CD4-positive, alpha-beta T cell treated with Interleukin-15 for 4 hours (primary cell): ENCODE measurements at regions not wholly inside any gene's neighbourhood (a gene's known extent, or its start where the extent isn't known, plus 50 kb on each side); places are given as distances from the start of the nearest gene placed in this dataset.

Source experiments
- DNase-seq: peaks from one replicate; pipeline ENCODE4 v3.0.0-alpha.2; 2020; ENCODE audit warnings: low spot score

DNA sequence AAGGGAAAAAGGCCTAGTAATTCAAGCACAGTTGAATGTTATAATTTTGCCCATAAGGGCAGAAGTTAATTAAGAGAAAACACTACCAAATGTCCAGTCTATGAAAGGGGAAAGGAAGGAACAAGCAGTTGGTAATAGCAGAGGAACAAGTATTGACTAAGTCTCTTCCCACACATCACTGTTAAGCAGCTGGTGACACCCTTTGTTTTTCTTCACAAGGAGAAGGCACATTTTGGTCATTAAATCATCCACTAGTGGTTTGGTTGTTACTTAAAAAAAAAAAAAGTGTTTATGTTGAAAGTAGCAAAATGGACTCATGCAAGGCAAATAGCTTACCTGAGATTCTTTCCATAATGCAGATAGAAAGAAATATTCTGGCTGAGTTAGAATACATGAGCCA lies 321.4 kb upstream of the NECTIN3 start:
- DNase-seq, result no peak

DNA sequence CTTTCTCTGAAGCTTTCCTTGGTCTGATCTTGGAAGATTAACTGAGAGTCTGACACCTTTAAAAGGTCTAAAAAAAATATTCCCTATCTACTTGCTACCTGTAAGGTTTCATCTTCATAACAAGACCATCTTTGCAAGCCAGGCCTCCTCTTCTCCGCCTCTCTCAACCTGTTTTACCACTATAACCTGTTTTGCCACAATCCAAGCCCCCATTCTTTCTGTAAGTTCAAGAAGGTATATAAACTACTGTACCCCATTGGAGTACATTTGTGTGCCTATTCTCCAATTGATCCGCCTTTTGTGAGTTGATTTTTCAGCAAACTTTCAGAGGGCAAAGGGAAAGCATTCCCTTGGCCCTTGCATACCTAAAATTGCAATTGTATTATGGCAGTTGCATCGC lies 319.3 kb upstream of the NECTIN3 start:
- DNase-seq, result no peak

DNA sequence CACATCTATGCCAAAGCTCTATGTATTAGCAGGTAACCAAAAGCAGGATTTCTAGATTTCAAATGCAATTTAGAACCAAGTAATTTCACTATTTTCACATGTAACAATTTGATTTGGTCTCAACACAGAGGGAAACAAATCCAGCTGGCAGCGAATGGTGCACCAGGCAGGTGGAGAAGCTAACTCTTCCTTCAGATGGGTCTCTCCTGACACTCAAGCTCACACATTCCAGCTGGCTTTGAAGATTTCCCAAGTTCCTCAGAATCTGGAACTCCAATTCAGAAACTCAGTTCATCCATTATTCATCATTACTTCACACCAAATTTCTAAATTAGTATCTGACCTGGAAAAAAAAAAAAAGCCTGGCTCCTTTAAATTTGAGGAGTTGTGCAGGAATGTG lies 318.1 kb upstream of the NECTIN3 start:
- no peak for DNase-seq

DNA sequence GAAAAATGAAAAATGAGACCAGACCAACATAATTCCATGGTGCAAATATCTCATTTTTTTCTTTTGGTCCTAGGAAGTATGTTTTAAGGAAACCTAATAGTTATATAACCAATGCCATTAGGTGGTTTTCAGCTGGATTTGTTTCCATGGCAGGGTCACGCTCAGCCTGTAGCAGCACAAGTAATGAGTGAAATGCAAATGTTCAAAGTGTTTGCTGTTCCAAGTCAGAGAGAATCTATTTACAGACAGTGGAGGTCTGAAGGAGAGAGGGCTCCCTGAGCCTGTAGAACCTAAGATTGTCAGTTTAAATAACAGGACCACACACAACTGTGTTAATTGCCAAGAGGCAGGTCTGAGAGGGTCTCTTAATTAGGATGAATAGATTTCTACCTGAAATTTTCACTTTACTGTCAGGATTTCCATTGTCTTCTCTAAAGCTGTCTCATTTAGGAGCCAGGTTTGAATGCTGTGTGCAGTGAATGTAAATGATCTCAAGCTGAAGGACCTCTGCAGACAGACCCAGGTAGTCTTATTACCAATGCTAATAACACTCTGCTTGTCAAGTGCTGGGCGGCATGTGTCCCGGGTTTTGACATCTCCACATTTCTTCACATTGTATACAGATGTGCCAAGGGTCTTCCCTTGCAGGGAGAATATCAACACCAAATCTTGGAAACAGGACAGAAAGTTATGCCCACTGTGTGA lies 317.3 kb upstream of the NECTIN3 start:
- no peak for DNase-seq

DNA sequence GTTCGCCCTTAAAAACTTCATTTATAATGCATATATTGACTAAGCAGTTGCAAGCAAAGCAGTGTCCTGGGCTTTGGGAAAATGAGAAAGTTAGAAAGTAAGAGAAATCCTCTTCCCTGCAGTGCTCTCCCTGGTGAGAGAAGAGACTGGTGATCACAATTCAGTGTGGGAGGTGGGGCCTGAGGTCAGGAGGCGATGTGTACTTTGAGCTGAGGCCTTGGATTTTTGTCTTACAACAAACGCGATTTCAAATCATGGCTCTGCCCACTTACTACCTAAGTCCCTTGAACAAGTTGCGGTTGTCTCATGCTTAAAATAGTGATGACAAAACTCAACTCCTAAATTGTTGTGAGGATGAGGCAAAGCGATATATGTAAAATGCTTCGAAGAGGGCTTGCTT lies 316.3 kb upstream of the NECTIN3 start:
- no peak for DNase-seq

DNA sequence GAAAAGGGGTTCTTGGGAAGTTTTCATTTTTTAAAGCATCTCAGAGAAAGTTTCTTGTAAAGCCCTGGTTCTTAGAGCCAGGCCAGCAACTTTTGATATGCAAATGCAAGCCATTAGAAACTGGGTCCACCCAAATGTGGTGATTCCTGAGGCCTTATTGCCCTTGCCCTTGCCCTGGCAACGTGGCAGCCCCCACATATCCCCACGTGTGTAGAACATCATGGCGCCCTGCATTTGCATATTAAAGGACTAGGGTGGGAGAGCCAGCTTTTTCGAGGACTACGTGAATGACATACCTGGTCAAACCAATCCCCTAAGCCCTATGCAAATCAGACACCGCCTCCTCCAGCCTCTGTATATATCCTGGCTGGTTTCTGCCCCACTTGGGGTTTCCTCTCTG lies 314.9 kb upstream of the NECTIN3 start:
- DNase-seq, result no peak

DNA sequence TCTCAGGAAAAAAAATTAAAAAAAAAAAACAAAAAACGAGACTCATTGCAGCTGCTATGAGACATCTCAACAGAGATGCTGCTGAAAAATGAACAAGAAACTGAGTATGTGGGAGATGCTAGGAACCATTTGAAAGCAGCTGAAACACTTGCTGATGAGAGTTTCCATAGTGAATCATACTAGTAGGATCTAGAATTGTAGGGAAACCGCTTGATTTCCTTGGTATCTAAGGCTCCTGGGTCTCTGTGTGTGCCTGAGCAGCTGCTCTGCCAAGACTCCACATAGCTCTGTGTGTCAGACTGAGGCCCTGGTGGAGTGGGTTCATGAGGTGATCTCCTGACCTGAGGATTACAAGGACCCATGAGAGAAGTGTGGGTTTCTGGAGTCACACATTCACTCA lies 313.4 kb upstream of the NECTIN3 start:
- no peak for DNase-seq

DNA sequence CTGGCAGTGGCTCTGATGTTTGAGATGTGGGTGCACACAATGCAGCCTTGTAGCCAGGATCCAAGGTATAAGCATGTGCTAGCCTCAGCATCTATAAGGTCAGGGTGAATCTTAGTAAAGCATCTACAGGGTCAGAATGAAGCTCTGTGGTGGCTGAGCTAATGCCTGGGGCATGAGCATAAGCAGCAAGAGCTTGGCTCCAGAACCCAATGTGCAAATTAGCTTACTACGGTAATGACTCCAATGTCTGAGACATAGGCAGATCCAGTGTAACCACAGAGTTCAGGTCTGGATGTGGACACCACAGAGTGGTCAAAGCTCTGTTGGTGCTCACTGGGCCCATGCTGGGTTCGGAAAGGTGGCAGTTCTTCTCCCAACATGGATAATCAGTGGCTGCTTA lies 304.5 kb upstream of the NECTIN3 start:
- DNase-seq, result no peak

DNA sequence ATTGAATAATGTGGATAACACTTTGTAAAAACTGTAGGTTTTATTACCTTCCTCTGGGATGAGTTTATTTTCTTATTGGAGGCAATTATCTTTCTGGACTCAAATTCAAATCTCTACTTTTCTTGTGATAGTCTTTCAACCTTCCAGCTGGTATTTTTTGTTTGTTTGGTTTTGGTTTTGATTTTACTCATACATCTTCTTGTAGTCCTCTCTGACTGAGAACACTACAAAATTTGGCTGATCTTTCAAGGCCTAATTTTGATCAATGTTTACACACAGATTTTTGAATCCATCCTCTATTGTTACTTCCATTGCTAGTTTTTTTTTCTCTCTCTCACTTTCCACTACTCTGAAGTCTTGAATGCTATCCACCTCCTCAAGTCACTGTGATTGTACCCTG lies 303.8 kb upstream of the NECTIN3 start:
- DNase-seq, result no peak

DNA sequence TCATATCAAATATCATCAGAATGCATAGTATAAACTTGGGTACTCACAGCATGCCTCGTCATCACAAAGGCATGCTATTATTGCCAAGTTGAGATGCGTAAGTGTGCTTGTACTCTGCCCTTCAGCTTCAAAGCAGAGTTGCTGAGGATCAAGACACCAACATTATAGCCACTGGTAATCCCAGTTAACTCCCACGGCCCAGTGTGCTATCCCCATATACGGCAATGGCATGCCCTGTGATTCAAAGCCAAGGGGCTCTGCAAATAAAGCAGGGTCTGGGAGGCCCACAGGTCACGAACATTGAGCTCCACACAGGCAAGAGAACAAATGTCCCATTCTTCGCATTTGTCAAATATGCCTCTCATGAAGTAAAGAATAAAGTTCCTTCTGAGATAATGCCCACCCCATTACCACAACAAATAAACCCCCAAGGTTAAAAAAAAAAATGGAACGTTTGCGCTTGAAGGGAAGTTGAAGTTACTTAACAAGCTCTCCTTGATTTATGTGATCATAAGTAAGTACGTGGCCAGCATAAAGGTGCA lies 298.1 kb upstream of the NECTIN3 start:
- no peak for DNase-seq

DNA sequence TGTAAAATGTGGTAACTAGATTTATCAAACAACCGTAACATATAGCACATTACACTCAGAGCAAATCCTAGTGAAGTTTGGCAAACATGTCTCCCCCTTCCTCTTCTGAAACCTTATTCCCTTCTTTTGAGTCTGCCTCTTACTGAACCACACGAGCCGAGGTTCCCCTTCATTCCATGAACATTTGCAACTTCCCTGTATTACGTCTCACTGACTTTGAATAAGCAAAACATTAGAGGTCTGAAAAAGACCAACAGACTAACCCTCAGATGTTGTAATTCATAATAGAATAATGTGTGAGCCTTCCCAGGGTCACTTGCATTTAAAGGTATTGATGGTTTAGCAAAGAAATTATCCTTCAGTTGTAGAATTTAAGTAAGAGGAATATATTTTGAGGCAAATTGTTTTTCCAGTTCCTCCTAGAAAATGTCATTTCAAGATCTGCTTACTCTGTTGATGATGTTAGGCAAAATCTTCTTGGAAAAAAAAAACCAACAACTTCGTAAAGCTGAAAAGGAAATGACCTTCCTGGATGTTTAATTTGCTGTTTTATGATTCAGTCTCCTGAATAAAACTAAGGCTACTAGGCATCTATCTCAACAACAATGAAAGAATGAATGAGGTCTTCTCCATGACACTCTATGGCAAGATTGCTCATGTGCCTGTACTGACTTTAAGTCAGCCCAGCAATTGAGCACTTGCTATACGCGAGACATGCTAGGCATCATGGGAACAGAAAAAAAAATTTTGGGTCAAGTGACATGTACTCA lies 296.9 kb upstream of the NECTIN3 start:
- DNase-seq, result no peak

DNA sequence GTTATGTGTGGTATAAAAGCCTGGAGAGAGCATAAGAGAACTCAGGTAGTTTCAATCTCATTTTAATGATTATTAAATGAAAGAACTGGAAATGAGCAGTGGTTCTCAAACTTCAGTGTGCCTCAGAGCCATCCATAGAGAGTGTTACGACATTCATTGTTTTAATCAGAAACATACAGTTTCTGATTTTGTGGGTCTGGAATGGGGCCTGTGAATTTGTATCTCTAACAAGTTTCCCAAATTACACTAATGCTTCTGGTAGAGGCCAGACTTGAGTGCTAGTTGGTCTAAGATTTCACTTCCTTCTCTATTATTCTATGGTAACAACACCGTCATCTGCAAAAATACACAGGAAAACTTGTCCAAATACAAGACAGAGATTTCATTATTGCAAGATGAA lies 292.0 kb upstream of the NECTIN3 start:
- no peak for DNase-seq

DNA sequence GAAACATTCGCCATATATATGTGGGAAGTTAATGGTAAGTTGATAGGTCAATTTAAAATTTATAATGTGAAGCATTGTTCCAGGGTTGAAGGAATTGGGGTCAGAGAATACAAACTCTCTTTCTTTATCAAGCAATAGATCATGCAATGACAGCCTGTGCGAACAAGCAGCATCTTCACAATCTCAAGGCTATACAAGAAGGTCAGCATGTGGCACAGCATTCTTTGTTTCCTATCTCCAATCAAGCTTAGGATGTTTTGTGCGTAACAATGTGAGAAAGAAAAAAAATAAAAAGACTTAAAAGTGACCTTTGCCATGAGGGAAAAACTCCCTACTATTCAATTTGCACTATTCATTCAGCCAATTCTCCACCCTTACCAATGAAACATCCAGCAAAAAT lies 288.1 kb upstream of the NECTIN3 start:
- DNase-seq, result no peak

DNA sequence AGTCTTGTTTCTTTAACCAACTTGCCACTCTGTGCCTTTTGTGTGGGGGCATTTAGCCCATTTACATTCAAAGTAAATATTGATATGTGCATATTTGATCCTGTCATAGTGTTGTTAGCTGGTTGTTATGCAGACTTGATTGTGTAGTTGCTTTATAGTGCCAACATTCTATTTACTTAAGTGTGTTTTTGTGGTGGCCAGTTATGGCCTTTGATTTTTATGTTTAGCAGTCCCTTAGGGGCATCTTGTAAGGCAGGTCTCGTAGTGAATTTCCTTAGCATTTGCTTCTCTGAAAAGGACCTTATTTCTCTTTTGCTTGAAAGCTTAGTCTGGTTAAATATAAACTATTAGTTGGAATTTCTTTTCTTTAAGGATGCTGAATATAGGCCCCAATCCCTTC lies 282.8 kb upstream of the NECTIN3 start:
- DNase-seq, result no peak

DNA sequence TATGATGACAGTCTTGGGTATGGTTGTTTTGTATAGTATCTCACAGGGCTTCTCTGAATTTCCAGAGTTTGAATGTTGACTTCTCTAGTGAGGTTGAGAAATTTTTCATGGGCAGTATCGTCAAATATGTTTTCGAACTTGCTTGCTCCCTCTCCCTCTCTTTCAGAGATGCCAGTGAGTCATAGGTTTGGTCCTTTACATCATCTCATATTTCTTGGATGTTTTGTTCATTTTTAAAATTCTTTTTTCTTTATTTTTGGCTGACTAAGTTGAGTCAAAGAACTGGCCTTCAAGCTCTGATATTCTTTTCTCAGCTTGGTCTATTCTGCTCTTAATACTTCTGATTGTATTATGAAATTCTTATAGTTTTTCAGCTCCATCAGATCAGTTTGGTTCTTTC lies 282.3 kb upstream of the NECTIN3 start:
- DNase-seq, result no peak

DNA sequence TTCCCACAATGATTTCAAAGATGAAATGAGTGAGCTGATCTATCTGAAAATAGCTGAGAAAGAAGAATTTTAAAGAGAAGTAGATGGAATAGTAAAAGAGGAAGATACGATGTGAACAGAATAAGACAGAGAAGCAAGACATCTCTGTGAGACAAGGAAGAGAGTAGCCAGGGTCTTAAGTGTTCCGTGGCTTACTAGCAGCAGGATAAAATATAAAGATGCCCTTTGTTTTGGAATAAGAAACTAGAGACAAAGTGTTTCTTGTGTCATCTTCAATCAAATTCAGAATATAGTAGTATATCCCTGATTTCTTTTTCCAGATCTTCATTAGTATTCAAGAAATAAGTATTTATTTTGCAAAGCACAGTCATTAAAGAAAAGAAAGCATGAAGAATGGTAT lies 281.0 kb upstream of the NECTIN3 start:
- no peak for DNase-seq

DNA sequence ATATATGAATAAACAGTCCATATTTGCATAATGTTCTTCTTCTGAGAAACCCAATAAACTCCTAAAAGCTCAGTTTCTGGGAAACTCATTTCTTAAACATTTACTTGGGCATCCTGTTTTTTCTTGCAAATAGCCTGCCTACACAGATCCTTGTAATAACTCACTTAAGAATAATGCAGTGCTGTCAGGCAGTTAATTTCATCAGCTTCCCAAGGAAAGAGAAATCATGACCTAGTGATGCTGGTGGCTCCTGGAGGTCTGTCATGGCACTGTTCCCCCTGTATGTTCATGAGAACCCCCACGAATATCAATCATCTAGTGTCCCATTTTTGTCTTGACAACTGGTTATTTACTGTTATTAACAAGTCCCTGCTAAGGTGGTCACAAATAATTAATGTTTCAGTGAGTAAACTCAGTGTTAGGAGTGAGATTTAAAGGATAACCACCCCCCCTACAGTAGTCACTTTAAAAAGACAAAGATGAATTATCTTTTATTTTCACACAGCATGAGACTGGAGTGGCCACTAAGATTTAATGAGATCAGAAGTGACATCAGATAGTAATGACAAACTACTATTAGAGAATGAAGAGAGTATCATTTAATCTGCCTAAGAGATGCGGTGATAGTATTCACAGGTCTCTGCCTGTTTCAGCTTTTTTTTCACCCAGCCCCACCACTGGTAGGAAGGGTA lies 279.5 kb upstream of the NECTIN3 start:
- DNase-seq, result no peak

DNA sequence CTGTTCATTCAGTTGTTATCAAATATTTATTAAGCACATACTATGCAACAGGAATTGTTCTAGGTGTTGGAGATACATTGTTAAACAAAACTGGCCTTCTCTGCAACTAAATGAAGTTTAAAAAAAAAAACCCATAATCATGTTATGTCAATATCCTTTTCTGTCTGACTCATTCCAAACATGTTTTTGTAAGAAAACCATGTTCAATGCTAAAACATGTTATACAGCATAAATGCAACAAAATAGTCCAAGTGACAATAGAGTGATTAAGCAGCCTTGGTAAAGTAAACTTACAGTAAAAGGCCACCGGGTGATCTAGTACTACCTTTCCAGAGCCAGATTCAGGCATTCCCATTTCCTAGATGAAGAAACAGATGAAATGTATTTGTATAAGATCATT lies 278.0 kb upstream of the NECTIN3 start:
- DNase-seq, result no peak

DNA sequence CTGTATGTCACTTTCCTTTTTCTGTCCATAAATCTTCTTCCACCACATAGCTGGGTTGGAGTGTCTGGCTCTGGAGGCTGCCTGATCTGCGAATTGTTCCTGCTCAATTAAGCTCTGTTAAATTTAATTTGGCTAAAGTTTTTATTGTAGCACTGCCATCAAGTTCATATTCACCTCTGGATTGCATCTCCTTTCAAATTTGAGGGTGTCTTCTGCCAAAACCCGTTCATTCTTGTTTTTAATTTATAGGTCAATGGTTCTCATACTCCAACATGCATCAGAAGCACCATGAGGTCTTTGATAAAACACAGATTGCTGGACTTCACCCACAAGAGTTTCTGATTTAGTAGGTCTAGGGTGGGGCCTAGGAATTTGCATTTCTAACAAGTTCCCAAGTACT lies 276.5 kb upstream of the NECTIN3 start:
- no peak for DNase-seq

DNA sequence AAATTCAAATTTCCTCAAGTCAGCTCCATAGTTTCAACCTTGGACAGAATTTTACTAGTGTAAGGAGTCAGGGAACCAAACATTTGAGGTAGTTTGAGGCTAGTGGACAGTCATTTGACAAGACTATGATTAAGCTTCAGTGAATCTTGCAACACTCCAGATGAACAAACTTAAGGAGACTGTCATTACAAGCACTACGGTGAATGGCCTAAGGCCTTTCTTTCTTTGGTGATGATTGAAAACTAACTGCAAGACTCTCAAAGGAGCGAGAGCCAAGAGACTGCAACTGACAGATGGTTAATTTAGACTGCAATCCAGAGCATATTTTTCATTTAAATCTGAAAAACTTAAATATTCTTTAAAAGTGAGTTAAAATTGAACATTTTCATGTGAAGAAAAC lies 272.3 kb upstream of the NECTIN3 start:
- no peak for DNase-seq

DNA sequence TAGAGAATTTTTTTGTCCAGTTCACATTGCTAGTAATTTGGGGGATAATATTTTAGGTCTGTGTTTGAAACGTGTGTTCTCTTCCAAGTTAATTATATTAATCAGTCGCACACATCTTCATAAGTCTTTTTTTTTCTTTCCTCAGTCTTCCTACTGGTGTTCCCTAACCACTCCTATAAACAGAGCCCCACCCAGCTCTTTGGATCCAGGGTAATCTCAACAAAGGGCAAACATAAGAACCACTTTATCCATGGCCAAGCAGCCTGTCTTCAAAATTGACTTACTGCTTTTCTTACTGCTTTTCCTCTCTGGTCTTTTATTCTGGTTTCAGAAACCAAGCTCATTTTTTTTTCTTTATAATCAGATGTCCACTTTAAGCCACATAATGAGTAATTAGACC lies 266.8 kb upstream of the NECTIN3 start:
- DNase-seq, result no peak

DNA sequence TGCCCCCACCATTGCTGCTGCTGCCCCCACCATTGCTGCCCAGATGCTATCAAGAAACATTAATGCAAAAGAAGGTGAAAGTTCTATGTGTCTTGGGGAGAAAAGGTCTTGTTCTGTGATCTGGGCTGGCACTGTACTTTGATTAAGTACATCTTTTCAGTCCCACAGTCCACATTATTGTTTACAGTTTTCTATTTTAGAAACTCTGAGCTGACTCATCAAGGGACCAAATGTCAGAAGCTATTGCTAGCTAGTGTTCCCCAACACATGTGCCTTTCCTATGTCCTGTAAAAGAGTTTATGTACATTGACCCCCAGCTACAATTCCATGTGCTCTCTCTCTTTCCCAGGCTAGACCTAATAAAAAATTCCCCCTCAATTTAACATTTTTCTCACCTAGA lies 264.7 kb upstream of the NECTIN3 start:
- no peak for DNase-seq

DNA sequence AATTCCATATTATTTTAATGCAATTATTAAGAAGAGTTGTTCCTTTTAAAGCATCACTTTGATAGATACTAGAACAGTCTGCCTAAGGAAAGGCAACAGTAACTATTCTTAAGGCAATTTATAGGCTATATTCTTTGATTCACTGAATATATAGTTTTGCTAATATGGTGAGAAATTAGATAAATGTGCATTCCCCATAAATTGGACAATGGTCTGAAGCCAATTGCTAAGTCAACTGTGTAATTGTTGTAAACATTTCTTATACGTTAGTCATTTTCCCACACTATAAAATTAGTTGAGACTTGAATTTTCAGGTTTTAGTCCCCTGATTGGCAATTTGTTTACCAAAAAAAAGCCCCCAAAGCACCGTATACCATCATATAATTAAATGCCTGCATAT lies 263.0 kb upstream of the NECTIN3 start:
- no peak for DNase-seq
